NCI-H748 (cell line): ENCODE measurements at regions not wholly inside any gene's neighbourhood (a gene's known extent, or its start where the extent isn't known, plus 50 kb on each side); places are given as distances from the start of the nearest gene placed in this dataset.
A peak's percentile ranks its signal among the peaks of the same experiment; 100 is the strongest.

ENCODE experiments used
- DNase-seq: peaks from one replicate; lab custom pipeline; 2025; ENCODE audit not compliant: unreplicated experiment; lab: John Stamatoyannopoulos, UW

DNA sequence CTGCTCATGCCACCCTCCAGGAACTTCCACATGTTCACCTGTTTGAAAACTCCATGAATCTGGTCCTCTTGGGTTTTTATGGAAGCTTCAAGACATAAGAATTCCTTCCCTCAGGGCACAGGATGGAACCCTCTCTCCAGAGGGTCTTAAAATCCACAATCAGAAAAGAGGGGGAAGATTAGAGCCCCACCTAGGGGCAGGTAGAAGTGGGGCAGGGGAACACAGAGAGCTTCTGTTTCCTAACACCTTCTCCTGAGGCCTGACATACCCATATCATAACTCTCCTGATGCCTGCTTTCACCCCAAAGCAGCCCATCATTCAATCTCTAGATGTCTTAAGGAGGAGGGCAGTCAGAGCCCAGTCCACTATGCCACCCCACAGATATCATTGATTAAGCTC lies 1087.7 kb upstream of the ARRDC3 start:
- DNase-seq: no peak

DNA sequence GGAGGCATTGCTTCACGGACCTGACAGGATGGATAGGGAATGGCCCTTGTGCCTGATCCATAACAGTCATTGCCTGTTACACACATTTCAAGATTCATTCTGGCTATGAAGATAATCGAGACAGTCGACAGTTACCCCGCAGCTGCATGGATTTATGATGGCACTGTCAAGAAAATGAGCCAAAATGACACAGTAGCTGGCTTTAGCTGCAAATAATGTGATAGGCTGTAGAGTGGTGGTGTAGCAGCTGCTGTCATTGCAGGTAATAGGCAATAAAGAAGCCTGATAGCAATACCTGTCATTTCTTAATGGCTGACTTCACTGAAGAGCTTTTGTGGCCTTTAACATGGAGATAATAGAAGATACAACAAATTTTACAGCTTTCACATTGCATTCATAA lies 1085.2 kb upstream of the ARRDC3 start:
- DNase-seq: no peak

DNA sequence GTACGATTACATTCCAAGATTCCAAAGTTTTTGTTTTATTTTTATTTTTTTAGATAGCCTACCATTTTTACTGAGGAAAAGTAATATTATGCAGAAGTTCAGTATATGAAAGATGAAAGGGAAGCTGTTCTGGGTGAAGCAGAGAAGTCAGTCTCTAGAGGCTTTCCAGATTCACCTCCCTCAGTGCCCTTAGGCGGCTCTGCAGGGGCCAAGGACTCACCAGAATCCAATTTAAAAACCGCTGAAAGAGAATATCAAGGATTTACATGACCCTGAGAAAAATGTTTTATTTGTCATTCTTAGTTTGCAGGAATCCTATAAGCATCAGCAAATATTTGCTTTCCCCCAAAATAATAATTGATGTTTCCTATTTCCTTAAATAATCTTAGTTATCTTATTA lies 1084.6 kb upstream of the ARRDC3 start:
- DNase-seq: no peak

DNA sequence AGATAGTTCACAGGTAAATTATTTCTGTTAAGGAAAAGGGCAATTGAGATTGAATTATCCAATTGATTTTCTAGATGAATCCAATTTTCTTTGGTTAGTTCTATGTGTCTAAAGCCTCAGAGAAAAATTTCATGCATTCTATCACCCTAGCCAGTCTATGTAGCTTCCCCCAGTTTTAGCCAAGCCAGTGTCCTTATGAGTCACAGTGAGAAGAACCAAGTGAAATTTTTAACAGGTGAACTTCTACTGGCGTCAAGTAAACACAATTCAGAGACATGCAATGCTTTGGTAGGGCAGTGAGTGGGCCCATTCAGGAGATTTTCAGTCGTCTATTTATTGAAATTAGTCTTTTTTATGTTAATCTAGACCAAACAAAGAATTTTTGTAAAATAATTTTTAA lies 1077.4 kb upstream of the ARRDC3 start:
- DNase-seq: no peak

DNA sequence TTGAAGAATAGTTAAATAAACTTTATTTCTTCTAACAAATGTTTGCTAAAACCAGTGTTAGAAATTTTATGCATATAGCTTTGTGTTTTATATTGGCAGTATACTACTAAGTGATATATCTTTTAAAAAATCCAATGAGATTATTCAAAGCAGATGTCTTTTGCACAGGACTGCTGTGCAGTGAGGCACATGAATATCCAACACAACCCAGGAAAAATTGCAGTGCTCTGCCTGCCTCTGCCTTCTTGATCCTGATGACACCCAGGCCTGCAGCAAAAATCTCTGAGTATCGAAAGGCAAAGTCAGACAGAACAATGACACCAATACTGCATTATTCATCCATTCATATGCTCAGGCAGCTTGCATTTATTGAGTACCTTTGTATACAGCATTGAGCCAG lies 1076.5 kb upstream of the ARRDC3 start:
- no peak for DNase-seq

DNA sequence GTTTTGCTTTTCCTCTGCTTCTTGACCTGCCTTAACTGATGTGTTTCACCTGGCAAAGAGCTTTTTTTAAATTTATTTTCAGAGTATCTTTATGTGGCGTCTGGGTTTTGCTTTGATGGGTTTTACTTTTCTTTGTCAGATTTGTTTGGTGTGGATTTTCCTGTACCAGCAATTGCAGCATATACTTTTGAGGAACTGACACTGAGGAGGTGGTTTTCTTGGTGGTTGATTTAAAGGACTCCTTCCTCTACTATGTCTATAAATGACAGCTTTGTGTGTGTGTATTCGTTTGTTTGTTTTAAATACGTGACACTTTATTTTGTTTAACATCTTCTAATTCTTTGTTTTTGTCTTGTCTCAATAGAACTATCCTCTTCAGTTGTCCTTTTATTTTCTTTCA lies 1071.9 kb upstream of the ARRDC3 start:
- DNase-seq: no peak

DNA sequence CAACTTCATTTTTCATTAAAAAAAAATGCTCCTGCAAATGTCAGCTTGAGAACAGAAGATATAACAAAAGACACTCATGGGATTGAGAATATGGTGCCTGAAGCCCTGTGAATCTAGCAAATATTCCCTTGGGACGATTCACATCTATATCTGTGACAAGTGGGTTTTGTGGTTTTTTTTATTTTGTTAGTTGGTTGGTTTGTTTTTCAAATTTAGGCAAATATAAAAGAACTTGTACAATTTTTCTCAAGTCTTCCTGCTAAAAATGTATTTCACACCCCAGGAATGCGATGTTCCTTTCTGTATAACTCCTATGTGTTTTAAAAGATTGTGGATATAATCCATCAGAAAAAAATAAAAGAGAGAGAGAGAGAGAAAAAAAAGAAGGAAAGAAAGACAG lies 1061.8 kb upstream of the ARRDC3 start:
- DNase-seq: no peak

DNA sequence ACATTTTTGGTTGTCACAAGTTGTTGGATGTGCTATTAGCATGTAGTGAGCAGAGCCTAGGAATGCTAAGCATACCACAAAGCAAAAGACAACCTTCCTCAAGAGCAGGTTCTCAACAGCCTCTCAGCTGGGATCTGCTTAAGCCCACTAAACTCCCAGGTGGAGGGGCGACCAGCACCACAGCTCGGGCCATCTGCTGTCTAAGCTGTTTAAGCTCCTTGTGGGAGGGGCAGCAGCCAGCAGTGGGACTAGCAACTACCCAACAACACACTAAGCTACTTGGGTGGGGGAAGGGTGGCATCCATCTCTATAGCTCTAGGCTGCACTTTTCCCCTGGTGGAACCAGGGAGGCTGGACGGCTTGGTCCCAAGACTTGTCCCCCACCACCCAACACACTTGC lies 1052.7 kb upstream of the ARRDC3 start:
- no peak for DNase-seq

- DNase-seq: peak; percentile 39
Observed at GRCh38 chr5:92429646-92430045, 1046.5 kb upstream of the ARRDC3 start.

DNA sequence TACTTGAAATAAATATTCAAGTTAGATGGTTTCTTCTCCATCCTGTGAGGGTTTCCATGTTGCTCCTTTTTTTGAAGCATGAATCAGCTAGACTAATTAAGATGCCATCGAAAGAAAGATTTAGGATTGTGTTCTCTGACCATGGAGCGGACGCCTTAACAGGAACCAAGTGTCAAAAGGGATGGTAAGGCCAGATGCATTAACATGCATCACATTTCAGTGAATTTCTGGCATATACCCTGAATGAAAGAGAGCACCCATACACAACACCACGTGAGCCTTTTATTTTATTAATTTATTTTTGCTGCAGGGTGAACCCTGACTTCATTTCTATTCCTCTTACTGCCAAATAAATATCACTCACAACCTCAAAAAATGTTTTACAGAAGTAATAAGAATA lies 1045.3 kb upstream of the ARRDC3 start:
- DNase-seq: no peak

- no peak for DNase-seq
Observed at GRCh38 chr5:92424785-92425426, 1041.8 kb upstream of the ARRDC3 start.

GRCh38 chr5:92421942-92422341 lies 1038.8 kb upstream of the ARRDC3 start:
- peak; percentile 23 for DNase-seq

DNA sequence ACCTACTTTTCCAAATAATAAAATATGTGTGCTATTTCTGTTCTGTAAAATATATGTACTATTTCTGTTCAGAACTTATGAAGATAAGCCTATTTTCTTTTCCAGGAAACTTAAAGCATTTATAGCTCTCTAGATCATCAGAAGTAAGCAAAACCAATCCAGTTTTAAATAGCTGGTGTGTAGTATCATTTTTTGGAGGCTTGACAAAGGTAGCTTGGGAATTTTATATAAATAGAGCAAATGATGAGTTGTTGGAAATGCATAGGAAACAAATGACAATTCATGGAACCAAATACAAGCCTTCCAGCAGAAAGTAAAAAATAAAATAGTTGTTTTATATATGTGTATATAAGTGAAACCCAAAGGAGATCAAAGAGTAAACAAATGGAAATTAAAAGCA lies 1038.1 kb upstream of the ARRDC3 start:
- no peak for DNase-seq

DNA sequence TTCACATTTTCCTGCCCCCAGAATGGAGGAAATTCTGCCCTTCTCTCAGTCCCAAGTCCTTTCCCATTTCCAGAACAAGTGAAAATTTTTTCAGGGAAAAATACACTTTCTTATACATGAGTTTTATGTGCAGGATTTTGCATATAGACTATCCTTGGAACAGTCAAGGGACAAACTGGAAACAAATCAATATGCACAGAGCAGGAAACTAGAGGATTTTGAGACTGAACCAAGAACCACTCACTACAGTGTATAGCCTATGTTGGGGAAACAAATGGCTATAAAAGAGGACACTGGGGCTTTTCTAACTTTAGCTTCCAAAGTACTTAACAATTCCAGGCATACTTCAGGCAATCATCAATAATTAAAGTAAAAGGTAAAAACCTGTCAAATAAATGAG lies 1036.1 kb upstream of the ARRDC3 start:
- DNase-seq: no peak

- DNase-seq: no peak
Observed at GRCh38 chr5:92418341-92418740, 1035.2 kb upstream of the ARRDC3 start.

GRCh38 chr5:92409134-92409533 lies 1026.0 kb upstream of the ARRDC3 start:
- DNase-seq: no peak

GRCh38 chr5:92402956-92403702 lies 1020.0 kb upstream of the ARRDC3 start:
- DNase-seq: peak; percentile 97

DNA sequence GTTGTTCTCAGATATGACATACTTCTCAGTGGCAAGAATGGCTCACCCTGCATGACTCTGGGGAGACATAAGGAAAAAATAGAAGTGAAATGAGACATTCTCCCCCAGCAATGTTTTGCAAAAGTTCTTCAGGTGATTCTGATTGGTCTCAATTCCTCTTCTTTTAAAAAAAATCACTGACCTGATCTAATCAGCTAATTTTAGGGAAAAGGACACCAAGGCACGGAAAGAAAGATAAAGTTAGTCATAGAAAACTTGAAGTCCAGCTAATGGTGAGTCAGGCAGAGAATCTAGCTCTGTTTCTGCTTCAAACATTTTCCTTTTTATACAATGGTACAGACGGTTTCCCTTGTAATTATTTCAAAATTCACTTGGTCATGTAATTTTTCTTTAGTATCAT lies 1018.9 kb upstream of the ARRDC3 start:
- DNase-seq: peak; percentile 24

DNA sequence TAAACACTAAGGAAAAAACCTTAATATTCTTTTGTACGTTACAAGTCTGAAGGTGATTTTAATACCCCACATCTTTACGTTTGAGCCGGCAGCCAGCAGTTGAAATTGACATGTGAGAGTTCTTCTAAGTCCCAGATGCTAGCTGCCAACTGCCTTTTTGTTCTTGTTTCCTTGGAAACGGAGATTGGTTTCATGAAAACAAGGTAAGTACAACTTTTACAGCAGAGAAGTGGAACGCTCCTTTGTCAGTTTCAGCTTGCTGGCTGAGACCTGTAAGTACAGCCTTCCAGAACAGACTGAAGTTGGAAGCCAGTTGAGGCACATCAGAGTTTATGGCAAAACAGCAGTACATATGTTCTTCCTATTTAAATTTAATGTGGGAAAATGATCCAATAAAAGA lies 1018.4 kb upstream of the ARRDC3 start:
- DNase-seq: peak; percentile 96

DNA sequence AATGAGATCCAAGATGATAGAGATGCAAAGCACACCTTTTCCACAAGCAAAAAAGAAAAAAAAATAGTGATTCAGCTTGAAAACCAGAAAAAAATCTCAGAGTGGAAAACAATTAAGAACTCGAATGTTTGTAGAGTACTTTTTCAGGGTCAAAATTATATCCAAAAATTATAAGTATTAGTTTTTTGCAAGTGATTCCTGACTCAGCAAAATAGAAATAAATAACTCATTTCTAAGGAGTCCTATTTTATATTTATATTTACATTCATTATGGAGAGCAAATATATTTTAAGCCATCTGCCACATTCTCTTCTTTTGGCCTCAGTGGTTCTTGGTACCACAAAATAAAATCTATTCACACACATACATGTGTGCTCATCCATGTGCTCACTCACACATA lies 1011.8 kb upstream of the ARRDC3 start:
- DNase-seq: no peak

DNA sequence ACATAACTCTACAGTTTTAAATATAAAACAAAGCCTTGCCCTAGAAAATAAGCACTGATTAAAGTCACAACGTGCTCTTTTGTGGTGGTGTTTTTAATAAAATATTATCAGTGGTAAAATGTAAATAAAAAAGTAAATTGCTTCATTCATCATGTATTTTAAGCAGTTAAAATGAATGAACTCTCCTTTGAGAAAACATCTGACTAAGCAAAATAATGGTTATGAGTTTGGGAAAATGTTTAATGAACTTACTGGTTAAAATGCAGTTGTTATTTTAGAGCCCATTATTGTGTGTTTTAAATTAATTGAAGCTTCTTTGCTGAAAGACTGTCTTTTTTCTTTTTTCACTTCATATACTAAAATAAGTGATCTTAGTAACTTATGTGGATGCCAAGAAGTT lies 1007.5 kb upstream of the ARRDC3 start:
- no peak for DNase-seq

- DNase-seq: no peak
Observed at GRCh38 chr5:92380069-92380770, 997.1 kb upstream of the ARRDC3 start.
